NCI-H146 treated with DMSO at 0.1 percent for 48 hours (cell line): ENCODE measurements at regions not wholly inside any gene's neighbourhood (a gene's known extent, or its start where the extent isn't known, plus 50 kb on each side); places are given as distances from the start of the nearest gene placed in this dataset.
"Not testable (repeated sequence)": the region's sequence is repeated elsewhere in the genome, so short reads cannot be mapped to it uniquely, and the experiment has no call there.

Experiments
- DNase-seq: peaks from one replicate; lab custom pipeline; 2025; ENCODE audit not compliant: unreplicated experiment; lab: John Stamatoyannopoulos, UW

GRCh38 chr6:86107985-86108384 lies 465.3 kb upstream of the SYNCRIP start:
- DNase-seq, result no peak

DNA sequence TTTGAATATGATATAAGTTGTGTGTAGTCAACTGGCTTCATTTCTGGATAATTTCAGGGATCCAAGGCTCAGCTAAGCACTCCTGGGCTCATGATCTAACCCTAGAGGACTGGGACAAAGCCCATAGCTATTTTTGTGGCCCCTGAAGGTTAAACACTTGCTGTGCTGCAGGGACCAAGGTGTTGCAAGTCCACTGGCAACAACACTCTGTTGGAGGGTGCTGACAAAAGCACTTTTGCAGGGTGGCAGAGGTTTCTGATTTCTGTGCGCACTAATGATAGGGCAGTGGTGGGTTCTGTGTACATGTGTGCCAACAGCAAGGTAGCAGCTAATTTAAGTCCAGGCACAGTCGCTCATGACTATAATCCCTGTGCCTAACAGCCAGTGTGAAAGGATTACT lies 445.3 kb upstream of the SYNCRIP start:
- no peak for DNase-seq

GRCh38 chr6:86079938-86080337 lies 437.3 kb upstream of the SYNCRIP start:
- no peak for DNase-seq

DNA sequence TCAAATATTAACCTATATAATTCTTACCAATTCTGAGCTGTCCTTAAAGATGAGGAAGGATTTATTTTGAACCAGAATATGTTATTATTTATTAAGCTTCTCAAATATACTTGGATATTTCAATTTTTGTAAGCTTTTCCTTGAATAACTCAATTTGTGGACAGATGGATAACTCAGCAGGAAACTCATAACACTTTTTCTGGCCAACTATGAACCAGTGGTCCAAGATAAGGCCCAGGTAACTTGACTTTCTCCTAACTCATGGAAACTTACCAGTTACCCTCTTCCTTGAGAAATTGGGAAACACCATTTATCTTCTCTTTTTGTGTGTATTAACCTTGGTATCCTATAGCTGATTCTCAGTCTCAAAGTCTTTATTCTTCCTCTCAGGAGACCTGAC lies 427.5 kb upstream of the SYNCRIP start:
- DNase-seq, result no peak

DNA sequence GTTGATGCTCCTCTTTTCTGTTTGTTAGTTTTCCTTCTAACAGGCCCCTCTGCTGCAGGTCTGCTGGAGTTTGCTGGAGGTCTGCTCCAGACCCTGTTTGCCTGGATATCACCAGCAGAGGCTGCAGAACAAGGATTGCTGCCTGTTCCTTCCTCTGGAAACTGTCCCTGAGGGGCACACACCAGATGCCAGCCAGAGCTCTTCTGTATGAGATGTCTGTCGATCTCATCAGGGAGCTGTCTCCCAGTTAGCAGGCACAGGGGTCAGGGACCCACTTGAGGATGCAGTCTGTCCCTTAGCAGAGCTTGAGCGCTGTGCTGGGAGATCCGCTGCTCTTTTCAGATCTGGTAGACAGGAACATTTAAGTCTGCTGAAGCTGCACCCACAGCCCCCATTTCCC lies 422.3 kb upstream of the SYNCRIP start:
- not testable (repeated sequence) for DNase-seq

DNA sequence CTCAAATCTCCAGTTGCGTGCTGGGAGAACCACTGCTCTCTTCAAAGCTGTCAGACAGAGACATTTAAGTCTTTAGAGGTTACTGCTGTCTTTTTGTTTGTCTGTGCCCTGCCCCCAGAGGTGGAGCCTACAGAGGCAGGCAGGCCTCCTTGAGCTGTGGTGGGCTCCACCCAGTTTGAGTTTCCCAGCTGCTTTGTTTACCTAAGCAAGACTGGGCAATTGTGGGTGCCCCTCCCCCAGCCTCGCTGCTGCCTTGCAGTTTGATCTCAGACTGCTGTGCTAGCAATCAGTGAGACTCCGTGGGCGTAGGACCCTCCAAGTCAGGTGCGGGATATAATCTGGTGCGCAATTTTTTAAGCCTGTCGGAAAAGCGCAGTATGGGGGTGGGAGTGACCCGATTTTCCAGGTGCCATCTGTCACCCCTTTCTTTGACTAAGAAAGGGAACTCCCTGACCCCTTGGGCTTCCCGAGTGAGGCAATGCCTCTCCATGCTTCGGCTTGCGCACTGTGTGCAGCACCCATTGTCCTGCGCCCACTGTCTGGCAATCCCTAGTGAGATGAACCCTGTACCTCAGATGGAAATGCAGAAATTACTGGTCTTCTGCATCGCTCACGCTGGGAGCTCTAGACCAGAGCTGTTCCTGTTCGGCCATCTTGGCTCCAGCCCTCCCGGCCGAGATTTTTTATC lies 414.8 kb upstream of the SYNCRIP start:
- not testable (repeated sequence) for DNase-seq

- DNase-seq, result no peak
Measured at GRCh38 chr6:86045038-86045437, 402.4 kb upstream of the SYNCRIP start.

- DNase-seq, result no peak
Measured at GRCh38 chr6:86042214-86042613, 399.5 kb upstream of the SYNCRIP start.

- no peak for DNase-seq
Measured at GRCh38 chr6:86031713-86032112, 389.0 kb upstream of the SYNCRIP start.

GRCh38 chr6:86030875-86031274 lies 388.2 kb upstream of the SYNCRIP start:
- no peak for DNase-seq

DNA sequence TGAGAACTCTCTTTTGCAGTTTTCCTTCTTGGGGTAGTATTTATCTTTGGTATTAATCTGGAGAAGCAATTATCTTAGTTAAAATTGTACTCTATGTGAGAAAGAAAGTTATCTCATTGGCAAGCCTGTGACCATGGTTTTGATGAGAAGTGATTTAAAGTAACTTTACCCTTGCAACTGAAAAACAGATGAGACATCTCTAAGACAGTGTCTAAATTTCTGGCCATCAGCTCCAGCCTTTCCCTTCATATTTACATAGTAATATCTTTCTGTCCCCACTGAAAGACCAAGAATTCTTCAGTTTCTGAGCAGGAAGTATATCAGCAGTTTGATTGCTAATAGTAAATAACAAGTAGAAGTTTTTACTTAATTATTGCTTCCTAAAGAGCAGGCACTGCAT lies 386.1 kb upstream of the SYNCRIP start:
- no peak for DNase-seq

DNA sequence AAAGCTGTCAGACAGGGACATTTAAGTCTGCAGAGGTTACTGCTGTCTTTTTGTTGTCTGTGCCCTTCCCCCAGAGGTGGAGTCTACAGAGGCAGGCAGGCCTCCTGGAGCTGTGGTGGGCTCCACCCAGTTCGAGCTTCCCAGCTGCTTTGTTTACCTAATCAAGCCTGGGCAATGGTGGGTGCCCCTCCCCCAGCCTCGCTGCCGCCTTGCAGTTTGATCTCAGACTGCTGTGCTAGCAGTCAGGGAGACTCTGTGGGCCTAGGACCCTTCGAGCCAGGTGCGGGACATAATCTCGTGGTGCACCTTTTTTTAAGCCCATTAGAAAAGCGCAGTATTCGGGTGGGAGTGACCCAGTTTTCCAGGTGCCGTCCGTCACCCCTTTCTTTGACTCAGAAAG lies 384.2 kb upstream of the SYNCRIP start:
- DNase-seq, result not testable (repeated sequence)

GRCh38 chr6:86017236-86017635 lies 374.6 kb upstream of the SYNCRIP start:
- DNase-seq, result no peak

DNA sequence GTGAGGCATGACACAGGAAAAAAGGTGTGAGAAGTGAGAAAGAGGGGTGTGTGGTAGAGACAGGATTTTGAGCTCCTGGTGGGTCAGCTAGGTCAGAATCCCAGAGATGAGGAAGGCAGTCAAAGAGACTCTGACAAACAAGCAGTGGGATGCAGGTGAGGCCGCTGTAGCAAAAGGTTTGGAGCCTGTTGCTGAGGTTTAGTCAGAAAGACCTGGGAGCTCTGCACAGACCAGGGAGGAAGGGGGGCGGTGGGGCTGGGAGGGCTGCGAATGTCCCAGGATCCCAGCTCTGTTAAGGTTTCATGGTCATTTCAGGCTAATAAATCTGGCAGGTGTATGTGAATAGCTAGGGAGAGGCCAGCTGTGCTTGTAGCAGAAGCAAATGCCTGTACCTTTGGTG lies 373.9 kb upstream of the SYNCRIP start:
- DNase-seq, result no peak

GRCh38 chr6:86016077-86016476 lies 373.4 kb upstream of the SYNCRIP start:
- DNase-seq, result no peak

DNA sequence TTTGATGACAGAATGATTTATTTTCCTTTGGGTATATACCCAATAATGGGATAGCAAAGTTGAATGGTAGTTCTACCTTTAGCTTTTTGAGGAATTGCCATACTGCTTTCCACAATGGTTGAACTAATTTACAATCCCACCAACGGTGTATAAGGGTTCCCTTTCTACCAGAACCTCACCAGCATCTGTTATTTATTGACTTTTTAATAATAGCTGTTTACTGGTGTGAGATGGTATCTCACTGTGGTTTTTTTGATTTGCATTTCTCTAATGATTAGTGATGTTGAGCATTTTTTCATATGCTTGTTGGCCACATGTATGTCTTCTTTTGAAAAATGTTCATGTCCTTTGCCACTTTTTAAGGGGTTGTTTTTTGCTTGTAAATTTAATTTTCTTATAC lies 370.3 kb upstream of the SYNCRIP start:
- DNase-seq, result not testable (repeated sequence)

DNA sequence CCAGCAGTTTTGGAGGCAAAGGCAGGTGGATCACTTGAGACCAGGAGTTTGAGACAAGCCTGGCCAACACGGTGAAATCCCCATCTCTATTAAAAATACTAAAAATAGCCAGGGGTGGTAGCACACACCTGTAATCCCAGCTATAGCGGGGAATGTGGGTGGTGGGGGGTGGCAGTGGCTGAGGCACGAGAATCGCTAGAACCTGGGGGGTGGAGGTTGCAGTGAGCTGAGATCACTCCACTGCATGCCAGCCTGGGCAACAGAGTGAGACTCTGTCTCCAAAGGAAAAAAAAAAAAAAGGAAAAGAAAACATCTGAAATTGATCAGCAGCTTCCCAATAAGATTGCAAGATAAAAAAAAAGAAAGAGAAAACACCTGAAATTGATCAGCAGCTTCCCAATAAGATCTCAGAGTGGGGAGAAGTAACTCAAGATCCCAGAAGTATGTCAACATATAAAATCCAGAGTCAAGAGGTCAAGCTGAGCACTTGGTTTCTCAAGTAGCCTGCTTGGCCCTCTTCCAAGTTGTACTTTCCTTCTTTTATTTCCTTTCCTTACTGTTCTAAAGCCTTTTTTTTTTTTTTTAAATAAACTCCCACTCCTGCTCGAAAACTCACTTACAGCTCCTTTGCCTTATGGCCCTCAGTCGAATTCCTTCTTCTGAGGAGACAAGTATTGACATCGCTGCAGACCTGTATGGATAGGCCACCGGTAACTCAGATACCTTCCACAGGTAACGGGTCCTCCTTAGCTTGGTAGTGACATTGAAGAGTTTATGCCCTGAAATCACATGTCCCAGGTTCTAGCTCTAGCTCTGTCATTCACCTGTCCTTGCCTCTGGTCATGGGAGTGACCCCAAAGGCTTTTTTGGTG lies 368.5 kb upstream of the SYNCRIP start:
- DNase-seq, result no peak

GRCh38 chr6:85997206-85997605 lies 354.5 kb upstream of the SYNCRIP start:
- DNase-seq, result no peak

- DNase-seq, result no peak
Measured at GRCh38 chr6:85996034-85996375, 353.3 kb upstream of the SYNCRIP start.

GRCh38 chr6:85995339-85996033 lies 352.8 kb upstream of the SYNCRIP start:
- DNase-seq, result no peak

GRCh38 chr6:85986681-85987080 lies 344.0 kb upstream of the SYNCRIP start:
- DNase-seq, result no peak
